KG1 (cell line): ENCODE measurements at regions not wholly inside any gene's neighbourhood (a gene's known extent, or its start where the extent isn't known, plus 50 kb on each side); places are given as distances from the start of the nearest gene placed in this dataset.

Experiments used
- DNase-seq: peaks from one replicate; lab custom pipeline; 2025; lab: John Stamatoyannopoulos, UW

DNA sequence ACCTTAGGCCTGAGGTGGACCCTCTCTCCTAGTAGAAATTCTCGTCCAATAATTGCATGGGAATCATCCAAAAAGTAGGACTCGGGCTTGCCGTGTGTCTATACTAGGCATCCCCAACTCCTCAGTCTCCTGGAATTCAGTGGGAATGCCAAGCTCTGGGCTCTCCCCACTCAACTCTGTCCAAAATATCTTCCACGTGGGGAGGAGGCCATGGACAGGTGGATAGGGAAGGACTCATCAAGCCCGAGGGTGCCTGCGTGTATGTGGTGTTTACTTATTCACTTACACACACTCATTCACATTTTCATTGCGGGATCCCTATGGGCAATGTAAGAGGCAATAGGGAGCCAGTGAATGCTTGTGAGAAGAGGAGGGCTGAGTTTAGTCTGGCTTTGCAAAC is 383.3 kb downstream of the MN1 start:
- no peak for DNase-seq

DNA sequence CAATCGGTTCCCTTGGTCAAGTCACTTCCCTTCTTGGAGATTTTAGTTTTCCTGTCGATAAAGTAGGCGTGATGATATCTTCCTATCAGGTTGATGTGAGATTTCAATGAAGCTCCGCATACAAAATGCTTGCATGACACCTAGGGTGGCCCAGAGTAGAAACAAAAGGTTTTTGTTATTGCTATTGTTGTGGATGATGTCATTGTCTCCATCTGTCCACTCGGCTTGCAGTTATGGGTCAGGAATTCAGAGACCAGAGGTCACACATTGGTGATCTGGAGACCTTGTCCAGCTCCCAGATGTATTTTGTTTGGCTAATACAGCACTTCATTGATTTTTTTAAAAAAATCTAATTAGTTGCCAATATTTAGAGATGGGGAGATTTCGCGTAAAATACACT is 382.1 kb downstream of the MN1 start:
- no peak for DNase-seq

DNA sequence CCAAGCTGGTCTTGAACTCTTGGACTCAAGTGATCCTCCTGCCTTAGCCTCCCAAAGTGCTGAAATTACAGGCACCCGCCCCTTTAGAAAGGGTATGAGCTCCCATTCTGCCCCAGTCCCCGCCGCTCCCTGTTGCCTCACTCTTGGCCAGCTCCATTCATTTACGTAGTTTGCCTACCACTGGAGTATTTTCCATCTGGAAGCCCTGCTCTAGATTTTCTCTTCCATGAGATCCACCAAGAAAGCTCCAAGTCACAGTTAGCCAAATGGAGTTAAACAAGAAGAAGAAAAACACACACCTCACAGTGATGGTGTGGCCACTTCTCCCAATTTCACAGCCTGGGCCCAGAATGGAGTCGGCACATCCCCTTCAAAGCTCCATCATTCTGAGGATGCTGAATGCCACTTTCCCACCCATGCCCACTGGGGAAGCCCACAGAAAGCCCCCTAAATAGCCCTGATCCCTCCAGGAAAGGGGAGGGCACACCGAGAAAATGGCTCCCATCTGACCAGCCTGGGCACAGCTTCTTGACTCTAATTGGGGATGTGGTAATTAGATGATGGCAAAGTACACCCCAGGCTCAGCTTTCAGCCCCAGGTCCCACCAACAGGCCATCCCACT is 381.2 kb downstream of the MN1 start:
- no peak for DNase-seq

DNA sequence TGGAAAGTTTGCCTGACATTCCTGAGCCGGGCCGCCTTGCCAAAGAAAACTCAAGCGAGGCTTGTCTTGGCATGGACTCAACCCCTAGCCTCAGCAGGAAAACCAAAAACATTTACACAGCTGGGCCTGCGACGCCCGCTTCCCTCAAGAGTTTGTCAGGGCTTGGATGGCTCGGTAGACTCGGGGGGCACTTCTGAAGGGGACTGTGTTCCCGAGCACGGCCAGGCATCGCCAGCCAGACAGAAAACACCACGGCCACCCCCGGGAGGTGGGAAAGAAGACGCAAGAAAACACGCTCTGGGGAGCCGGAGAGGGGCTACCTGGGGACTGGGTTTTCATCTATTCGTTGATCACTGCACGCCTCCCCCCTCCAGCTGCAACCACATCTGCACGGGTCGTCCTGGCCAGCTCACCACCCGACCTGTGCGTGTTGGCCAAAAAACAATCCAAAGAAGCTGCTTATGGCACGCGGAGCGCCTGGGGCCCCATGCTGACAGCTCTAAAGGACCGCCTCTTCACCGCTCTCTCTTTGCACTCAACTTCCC is 380.7 kb downstream of the MN1 start:
- DNase-seq: no peak

DNA sequence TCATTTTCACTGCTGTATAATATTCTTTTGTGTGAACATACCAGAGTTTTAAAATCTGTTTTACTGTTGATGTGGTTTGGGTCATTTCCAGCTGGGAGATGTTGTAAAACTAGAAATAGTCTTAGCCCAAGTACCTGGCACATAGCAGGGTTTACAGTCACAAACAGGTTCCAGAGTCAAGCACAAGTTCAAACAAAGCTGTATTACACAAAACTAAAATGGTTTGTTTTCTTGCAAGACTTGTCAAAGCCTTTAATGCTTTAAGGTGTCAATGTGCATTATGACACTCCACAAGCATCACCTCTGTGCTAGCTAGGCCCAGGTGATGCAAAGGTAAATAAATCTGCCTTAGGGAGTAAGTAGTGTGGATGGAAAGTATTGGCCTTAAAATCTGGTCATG is 379.1 kb downstream of the MN1 start:
- no peak for DNase-seq

DNA sequence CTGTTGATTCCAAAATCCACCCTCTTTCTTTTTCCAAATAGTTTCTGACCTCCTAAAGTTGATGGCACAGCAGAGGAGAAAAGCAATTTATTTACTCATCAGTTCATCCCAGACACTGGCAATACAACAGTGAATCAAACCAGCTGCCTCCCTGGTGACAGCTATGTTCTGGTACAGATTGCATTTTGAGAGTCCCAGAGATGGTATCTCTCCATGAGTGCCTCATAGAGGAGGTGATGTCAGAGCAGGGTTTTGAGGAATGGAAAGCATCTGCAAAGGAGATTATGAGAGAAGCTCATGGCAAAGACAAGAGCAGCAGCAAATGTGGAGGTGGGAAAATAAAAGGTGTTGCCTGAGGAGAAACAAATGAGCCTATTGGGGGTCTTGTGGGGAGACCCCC is 377.2 kb downstream of the MN1 start:
- no peak for DNase-seq

DNA sequence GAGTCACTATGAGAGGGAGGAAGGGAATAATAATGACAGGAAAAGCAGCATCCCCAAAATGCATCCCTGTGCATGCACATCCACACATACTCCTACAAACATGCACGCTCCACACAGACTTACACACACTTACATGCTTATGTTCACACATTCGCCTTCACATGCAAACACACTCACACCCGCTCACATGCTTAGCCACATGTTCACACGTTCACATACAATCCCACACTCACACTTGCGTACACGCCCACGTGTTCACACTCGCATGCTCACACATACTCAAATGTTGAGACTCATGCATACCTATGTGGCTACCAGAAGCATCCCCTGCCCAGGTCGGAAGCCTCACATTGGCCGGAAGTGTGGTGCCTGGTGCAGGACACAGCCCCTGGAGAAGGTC is 372.1 kb downstream of the MN1 start:
- DNase-seq: no peak

DNA sequence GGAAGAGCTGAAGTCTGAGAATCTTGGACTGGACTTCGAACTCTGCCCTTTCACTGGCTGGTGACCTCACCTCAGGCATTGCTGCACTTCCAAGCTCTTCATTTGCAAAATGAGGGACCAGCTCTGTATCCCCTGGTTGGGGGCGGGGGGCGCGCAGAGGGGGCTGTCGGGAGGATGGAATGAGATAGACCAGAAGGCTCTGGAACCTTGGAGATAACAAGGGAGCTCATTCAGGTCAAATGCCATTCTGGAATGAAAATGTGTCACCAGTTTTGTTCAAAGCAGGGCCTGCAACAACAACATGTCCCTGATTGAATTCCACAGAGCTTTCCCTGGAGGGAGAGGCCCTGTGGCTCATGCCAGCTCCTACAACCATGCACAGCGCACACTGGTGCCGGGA is 370.5 kb downstream of the MN1 start:
- no peak for DNase-seq

DNA sequence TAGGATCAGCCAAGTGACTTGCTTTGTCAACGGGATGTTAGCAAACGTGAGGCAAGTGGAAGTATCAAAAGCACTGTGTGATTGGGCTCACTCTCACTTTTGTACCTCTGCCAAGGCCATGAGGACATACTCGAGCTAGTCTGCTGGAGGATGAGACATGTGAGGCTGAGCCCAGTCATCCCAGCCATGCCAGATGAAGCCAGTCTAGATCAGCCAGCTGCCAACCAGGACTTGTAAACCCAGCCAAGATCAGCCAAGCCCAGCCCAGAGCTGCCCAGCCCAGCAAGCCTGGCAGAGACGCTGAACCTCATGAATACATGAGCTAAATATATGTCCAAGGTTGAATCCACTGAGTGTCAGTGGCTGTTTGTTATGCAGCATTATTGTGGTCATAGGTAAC is 369.7 kb downstream of the MN1 start:
- no peak for DNase-seq

DNA sequence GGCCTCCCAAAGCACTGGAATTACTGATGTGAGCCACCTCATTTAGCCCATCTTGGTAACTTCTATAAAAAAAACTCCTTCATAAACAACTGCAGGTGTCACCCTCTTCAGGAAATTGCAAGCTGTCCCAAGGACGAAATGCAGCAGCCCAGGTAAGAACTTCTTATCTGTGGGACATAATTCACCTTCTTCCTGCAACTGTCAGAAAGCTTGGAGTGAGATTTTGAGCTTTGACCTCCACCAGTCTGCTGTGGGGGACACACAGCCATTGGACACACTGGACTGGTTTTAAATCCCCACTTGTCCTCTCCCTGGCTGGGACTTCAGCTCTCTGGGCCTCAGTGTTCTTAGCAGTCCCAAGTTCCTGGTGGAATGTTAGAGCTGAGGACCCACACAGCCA is 368.5 kb downstream of the MN1 start:
- DNase-seq: no peak

DNA sequence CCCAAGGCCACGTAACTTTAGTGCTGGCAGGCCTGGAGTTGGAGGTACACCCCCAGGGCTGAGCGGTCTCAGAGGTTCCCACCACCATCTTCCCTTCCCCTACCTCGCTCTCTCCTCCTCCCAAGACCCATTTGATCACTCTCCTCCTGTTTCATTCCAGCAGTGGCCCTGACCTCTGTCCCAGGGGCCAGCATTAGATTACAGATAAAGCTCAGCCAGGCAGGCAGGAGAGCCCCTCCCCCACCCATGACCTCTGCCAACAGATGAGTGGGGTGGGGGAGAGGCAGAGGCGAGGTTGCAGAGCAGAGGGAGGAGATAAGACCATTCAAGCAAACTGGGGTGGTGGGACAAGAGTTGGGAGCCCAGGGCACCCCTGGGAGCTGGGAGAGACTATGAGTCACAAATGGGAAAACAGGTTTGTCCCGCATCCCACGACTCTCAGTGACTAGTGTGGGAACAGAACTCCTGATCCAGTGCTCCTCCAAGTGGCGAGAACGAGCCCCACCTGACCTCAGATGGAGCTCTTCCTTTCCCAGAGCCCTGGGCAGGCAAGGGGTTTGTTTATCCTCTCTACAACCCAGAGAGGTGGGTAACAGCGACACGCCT is 367.9 kb downstream of the MN1 start:
- DNase-seq: no peak

DNA sequence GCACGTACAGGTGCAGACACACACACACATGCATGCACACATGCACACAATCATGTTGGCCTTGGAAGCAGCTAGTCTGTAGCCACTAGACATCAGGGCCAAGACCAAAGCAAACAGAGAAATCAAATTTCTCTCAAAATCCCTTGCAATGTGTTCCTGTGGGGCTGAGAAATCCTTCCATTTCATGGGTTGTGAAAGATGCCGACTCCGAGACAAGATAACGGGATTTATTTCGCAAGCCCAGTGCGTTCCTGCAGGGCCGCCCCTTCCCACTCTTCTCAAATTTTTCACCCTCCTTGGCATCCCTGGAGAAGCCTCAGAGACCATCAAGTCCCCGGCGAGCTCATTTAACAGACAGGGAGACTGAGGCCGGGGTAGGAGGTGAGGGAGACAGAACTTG is 366.7 kb downstream of the MN1 start:
- no peak for DNase-seq

DNA sequence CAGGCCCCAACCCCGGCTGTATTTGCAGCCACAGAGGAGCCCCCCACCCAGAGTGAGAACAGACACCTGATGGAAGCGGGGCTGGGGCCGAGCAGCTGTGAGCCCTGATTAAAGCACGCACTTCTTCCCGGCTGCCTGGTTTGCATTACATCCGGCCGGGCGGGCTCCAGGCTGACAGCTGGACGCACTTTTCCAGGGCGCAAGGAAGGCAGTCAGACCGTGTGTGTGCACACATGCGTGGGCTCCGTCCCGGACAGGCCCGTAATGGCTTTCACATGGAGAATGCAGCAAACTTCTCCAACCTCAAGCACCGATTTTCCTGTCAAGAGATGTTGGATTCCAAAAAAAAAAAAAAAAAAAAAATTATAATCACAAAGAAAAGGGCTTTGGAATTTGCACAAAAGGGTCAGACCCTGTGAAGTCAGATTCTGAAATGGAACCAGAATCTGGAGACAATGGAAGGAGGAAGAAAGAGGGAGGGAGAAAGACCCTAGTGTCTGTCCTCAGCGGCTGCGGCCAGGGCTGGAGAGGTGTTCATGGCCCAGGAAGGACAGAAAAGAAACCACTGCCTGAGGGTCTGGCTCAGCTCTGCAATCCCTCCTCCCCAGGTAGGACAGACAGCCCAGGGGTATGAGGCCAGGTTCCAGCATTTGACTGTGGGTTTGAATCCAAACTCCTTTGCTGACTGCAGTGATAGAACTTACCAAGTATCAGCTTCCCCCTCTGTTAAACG is 365.5 kb downstream of the MN1 start:
- DNase-seq: no peak

DNA sequence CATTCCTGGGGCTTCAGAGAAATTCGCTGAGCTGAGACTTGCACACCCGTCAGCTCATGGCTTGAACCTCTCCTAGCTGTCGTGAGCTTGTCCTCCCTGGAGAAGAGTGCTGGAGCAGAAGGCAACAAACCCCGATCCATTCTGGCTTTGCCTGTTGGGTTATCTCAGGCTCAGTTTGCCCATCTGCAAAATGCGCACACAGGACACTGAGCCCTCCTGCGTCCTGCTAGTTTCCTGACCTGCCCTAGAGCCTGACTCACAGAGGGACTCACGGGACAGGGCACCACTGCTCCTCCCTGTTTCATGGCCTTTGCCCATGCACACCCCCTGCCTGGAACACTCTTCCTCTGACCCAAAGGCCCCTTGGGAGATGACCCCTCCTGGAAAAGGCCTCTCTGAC is 365.0 kb downstream of the MN1 start:
- no peak for DNase-seq

DNA sequence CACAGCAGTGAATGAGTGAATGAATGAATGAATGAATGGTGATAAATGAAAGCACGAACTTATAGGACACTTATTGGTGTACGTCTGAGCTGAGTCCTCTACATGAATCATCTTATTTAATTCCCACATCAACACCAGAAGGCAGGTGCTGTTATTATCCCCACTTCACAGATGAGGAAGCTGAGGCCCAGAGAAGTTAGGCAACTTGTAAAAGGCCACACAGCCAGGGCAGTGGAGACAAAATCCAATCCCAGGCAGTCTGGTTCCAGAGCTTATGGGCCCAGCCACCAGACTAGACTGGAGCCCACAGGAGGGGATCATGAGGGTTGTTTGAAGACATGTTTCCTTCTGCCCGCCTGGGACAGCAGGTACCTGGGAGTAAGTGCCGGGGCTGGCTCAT is 364.0 kb downstream of the MN1 start:
- no peak for DNase-seq

DNA sequence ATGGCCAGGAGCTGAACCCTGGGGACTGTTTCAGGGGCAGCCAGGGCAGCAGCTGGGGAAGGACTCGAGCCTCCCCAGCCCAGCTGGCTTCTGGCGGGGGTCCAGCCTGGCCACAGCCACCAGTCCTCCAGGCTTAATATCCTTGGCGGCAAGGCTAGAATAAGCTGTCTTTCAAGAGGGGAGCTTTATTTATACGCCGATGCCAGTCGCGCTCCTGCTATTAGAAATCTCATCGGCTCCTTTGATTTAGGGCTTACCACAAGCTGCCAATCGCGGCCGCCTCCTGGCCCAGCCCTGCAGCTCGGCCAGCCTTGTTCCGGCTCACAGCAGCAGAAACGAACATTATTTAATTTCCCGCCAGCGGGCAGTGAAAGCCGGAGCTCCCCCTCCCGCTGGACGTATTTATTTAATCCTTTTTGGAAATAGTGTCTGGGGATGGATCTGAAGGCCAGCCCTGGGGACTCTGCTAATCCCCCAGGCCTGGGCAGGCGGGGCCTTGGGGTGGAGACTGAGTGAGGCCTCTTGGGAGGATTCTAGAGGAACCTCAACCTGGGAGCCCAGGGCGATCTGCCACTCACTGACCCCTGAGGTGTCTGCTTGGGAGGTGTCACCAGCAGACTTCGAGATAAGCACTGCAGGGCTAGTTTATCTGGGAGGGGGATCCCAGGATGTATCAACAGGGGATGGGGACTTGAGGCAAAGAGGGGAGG is 363.1 kb downstream of the MN1 start:
- no peak for DNase-seq

DNA sequence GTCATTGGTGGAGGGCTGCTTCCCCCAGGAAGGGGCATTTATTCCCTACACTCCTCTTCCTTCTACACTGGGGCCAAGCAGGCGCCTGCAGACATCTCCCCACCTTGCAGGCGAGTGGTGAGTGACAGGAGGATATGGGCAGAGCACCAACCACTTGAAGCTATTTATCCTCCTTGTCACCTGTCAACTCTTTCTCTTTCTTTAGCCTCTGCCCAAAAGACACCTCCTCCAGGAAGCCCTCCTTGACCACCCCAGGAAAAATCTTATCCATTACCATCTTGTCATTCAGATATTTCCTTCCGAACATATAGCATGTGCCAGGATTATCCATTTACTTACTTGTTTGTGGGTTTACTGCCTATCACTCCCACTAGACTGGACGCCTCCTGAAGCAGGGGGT is 362.4 kb downstream of the MN1 start:
- DNase-seq: no peak

DNA sequence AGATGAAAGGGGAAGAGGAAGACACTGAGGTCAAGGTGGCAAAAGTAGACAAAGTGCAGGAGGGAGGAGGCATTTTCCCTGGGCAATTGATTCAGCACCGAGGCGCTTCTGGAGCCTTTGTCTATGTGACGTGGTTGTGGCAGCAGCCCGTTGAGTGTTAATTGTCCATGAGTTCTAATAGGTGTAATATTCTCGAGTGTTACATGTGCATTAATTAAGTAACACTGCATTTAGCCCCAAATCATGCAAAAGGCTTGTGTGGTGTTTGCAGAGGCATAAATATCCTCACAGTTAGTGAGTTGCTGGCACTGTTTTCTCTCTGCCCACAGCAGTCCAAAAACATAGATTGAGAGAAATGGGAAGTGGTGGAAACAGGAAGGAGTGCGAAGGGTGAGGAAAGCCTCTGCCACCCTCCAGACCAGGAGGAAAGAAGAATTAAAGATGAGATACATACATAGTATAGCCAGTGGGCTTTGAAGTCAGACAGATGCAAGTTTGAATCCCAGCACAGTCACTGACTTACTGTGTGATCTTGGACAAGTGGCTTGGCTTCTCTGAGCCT is 361.2 kb downstream of the MN1 start:
- DNase-seq: no peak

DNA sequence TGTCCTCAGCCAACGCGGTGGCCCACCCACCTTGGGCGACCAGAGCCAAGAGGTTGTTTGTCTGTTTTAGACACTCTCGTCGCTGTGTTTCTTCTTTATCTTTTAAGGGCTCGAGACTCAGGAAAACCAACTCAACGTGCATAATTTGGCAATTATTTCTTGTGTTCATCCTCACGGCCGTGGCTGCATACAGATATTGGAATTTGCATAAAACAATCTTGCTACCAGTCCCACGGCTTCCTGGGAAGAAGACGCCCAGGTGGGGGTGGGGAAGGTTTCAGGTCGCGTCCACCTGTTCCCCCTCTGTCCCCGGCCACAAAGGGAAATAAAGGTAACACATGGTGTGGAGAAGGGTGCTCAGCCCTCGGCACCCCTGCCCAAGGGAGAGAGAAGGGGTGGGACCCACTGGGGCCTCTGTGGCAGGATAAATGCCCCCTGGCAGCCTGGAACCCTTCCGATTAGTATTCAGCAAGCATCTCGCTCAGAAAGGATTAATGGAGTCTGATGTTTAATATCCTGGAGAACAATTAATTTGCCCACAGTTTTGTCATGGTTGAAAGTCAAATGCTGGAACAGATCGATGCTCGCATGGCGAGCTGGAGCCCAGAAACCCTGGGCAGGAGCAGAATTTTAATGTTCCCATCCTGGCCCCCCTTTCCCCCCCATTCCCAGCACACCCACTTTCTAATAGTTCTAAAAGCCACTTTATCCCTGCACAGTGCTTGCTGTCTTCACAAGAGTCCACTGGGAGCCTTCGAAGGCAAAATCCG is 359.7 kb downstream of the MN1 start:
- no peak for DNase-seq

DNA sequence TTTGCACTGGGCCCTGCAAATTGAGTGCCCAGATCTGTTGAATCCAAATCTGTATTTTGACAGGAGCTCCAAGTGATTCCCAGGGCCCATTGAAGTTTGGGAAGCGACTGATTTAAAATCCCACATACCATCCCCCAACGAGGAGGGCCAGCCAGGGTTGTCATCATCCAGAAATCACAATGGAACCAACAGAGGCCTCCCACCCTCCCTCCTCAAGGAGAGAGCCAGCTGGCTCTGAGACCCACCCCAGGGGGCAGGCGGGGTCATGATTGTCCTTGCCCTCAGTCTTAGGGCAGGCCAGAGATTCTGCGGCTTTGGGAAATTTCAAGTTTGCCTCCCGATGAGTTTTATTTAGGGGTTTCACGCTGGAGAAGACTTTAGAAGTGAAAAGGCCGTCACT is 358.2 kb downstream of the MN1 start:
- no peak for DNase-seq

DNA sequence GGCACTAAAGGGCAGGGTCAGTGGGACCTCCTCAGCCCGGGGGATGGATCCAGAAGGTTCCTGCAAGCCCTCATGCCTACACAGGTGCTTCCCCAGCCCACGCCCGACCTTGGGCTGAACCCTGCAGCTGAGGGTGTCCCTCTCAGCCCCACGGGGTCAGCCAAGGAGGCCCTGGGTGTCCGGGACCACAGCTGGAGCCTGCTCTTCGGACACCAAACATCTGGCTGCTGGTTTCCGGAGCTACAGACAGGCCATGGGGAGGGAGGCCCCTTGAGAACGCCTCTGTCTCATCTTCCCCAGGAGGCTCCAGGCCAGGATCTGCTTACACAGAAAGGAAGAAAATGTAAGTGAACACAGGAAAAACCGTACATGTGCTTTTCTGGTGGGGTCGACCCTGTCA is 355.7 kb downstream of the MN1 start:
- DNase-seq: no peak

DNA sequence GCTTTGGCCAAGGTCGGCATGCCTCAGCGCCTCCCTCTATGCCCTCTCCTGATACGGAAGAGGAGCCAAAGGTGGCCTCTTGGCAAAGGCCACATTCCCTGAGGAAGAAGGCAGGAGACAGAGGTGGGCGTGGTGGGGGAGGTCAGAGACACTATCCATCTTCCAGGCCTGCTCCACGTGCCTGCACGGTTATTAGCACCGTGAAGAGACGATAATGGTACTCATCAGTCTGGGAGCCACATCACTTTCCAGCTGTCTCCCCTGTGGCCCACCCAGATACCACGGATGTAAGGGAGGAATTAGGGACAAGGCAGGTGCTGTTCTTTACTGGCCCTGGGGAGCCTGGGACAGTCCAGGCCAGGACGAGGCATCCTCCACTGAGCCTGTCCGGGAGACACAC is 354.3 kb downstream of the MN1 start:
- DNase-seq: no peak
